ENCODE measurements at regions not wholly inside any gene's neighbourhood (a gene's known extent, or its start where the extent isn't known, plus 50 kb on each side); places are given as distances from the start of the nearest gene placed in this dataset.

DNA sequence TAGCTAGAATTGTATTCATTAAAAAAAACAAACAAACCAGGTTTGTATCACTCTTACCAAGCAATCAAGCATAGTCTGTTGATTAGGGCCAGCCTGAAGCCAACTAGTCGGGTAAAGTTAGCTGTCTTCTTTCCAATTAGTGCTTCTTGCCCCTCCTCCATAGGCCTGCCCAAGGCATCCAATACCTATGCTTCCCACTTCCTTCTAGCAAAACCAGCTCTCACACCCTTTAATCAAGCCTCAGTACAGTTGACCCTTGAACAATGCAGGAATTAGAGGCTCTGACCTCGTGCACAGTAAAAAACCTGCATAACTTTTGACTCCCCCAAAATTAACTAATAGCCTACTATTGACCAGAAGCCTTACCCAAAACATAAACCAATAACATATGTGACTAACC, 119.1 kb upstream of the DTNBP1 start:
- in situ Hi-C loops (cut with HindIII; ENCODE audit: low sequenced_read_pairs), result no loop called here

DNA sequence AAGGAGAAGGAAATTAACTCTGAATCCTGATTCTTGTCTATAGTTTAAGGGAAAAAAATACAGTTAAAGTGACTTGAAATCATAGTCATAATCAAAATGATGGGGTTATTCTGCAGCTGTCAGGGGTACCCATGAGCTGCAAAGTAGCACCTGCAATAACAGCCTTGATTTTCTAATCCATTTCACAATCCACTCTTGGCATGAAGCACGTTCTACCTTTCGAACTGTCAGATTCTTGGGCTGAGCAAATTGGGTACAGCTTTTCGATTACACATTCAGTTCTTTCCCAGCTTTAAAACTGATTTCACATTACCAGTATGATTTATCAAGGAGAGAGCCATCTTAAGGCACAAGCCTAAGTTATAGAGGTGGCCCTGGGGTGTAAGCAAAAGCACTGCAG, 118.5 kb upstream of the DTNBP1 start:
- in situ Hi-C loops (cut with HindIII; ENCODE audit: low sequenced_read_pairs), result no loop called here

DNA sequence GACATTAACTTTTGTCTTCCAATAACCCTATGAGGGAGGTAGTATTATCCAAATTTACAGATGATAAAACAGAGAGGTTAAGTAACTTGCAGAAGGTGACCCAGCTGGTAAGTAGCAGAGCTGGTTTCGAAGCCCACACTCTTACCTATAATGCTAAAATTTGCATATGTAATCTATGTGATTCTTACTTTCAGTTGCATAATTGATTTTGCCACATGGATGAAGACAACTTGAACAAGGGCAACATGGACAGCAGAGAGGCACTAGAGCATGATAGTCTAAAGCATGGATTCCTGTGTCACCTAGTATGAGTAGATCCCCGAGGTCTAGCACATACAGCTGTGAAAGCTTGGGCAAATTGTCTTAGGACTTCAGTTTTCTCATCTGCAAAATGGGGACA, 117.6 kb upstream of the DTNBP1 start:
- in situ Hi-C loops (cut with HindIII; ENCODE audit: low sequenced_read_pairs), result no loop called here

DNA sequence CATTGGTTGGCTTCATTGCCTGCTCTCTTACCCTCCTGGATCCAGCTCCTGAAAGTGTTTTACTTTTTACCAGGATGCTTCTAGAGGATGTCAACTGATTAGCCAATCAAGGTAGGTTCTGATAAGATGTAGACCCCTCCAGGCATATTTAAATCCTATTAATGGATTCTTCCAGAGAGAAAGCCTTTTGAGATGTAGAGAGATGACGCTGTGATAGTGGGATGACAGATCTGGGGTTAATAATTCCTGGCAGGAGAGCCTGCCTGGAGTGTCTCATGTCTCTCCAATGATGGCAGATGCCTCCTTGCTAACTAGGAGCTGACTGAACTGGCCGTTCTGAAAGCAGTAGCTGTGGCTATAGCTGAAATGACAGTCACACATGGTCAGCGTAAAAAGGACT, 116.9 kb upstream of the DTNBP1 start:
- in situ Hi-C loops (cut with HindIII; ENCODE audit: low sequenced_read_pairs), result no loop called here

DNA sequence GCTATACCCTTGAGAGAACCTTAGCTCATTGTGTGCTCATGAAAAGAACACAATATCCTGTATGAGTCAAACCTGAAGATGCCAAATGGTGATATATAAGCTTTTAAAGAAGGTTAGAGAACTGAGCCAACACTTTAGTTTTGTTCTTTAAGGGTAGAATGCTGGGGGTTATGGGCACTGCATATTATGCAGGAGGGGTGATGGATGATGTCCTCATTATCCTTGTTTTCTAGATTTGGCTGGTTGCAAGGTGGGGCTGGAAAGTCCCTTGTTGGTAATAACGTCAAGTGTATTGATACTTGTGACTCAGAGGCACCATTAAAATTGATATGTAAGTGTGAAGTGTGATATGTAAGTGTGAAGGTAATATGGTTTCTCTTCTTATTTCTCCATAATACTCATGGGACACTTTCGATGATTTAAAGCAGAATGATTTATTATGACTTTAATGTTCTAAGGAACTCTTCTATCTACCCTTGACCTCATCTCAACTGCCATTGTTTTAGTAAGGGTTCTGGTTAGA, 113.7 kb upstream of the DTNBP1 start:
- in situ Hi-C loops (cut with HindIII; ENCODE audit: low sequenced_read_pairs), result no loop called here

DNA sequence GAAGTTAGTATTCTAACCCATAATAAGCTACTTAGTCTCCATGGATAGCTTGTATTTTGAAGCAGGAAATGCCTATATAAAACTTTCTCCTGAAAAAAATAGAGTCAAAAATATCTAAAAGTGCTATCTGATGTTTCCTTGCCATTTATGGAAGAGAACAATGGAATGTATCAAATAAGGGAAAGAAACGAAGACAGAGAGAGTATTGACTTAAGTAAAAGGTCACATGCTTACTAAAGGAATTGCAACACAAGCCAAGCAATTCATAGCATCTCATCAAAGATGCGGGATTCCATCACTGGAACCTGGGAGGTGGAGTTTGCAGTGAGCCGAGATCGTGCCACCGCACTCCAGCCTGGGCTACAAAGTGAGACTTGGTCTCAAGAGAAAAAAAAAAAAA, 112.9 kb upstream of the DTNBP1 start:
- in situ Hi-C loops (cut with HindIII; ENCODE audit: low sequenced_read_pairs), result no loop called here

DNA sequence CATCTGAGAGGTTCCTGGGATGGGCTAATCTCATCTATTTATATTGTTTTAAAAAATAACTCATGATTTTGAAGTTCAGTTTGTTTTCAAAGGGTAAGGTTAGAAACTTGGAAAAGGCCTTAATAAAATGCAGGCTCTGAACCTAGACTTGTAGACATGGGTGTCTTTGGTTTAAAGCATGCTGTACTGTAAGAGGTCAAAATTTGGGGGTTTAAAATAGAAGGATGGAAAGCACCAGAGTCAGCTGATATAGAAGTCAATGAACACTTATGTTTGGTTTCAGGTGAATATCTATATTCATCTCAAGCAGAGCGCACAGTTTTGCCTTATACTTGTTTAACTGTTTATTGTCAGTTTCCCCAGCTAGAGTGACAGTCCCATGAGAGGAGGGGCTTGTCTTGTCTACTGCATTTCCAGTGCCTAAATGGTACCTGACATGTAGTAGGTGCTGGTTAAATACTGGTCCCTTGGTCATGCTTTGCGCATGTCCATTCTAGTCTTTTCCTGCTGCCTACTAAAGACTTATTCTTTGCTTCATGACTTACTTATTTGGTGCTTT, 112.3 kb upstream of the DTNBP1 start:
- in situ Hi-C loops (cut with HindIII; ENCODE audit: low sequenced_read_pairs), result no loop called here

DNA sequence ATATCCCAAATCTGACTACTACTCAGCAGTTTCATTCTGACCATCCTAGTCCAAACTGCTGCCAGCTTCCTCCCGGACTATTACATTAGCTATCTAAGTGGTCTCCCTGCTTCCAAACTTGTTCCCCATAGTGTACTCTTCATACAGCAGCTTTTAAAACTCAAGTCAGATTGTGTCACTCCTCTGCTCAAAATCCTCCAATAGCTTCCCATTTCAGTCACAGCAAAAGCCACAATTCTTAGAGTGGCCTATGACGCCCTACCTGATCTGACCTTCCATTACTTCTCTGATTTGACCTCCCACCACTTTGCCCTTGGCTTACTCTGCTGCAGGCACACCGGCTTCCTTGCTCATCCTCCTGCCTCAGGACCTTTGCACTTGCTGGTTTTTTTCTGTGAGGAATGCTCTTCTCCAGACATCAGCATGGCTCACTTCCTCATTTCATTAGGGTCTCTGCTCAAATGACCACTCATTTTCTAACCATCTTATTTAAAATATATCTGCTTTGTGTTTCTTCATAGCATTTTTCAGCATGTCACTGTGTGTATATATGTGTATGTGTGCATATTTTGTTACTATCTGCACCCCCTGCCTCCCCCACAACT, 111.1 kb upstream of the DTNBP1 start:
- in situ Hi-C loops (cut with HindIII; ENCODE audit: low sequenced_read_pairs), result no loop called here

DNA sequence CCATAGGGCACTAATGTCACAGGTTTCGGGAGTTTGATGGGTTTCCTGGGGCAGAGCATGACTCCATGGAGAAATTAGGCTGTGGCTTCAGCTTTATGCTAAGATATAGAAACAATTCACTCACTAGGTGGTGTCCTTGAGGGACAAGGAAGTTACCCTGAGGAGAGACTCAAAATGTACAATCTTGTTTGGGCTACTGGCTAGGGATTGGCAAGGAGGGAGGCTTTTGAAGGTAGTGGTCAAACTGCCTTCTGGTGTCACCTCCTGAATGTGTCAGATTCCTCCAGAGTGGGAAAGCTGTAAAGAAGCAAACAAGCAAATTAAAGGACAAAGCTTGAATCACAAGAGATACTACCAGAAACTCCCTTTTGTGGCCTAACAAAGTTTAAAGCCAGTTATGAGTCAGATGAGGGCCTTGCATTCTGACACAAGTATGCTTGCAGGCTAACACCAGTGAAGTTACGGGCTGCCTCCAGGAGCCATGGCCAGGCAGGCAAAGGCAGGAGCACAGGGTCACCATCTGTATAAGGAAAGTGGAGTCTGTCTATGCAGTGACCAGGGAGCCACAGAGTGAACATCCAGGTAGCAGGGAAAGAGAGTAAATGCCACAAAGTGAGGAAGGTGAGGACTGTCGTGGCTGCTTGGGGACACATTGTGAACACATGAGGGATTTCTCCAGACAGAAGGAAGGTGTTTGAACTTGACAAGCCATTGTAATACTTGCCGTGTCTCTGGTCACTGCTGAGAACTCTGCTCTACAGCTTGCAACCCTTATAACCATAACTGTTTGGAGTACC, 107.7 kb upstream of the DTNBP1 start:
- in situ Hi-C loops (cut with HindIII; ENCODE audit: low sequenced_read_pairs), result no loop called here

DNA sequence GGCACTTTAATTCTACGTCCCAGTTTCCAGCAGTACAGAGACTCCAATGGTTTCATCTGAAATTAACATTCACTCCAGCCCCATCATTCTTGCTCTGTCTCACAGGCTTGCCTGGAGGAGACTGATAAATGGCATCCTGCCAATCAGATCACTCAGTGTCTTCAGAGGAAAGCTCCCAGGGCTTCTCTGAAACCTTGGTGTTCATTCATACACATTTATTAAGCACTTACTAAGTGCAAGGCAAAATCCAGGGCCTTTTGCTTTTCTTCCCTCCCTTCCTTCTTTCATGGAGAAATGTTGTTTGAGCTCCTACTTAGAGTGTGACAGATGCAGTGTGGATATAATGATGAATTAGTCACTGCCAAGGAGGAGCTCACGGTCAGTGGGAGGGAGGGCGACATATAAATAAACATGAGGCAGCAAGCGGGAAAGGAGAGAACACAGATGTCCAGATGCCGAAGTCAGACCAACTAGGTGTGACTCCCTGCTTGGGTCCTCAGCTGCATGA, 106.7 kb upstream of the DTNBP1 start:
- in situ Hi-C loops (cut with HindIII; ENCODE audit: low sequenced_read_pairs), result no loop called here

DNA sequence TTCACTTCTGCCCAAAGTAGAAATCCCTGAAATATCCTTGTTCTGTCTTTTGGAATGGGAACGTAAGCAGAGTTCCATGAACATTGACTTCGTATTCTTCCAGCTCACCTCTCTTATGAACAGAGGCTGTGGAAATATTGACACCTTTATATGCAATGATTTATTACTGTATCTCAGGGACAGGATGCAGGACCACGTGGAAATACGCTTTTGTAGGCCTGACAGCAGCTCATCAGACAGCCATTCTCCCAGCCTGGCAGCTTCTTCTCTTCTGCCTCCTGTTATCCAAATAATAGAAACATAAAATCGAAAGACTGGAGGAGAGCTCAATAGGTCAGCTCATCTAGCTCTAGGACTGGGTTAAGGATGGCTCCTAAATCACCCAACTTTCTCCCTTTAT, 106.2 kb upstream of the DTNBP1 start:
- in situ Hi-C loops (cut with HindIII; ENCODE audit: low sequenced_read_pairs), result no loop called here

DNA sequence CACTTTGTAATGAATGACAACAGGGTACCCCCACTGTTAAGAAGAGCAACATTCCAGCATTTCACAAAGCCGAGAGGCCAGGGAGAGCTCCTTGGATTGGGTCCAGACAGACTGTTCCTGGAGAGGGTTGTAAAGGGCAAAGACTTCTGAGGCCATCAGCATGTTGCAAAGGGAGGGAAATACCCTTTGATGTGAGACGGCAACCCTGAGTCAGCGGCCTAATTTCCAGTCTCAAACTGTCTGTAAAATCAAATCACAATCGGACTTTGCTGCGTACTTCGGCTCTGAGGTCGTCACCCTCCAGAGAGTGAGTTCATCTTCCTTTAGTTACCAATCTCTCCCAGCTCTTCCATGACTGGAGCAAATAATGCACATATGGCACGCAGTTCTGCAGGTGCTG, 101.0 kb upstream of the DTNBP1 start:
- in situ Hi-C loops (cut with HindIII; ENCODE audit: low sequenced_read_pairs), result no loop called here

DNA sequence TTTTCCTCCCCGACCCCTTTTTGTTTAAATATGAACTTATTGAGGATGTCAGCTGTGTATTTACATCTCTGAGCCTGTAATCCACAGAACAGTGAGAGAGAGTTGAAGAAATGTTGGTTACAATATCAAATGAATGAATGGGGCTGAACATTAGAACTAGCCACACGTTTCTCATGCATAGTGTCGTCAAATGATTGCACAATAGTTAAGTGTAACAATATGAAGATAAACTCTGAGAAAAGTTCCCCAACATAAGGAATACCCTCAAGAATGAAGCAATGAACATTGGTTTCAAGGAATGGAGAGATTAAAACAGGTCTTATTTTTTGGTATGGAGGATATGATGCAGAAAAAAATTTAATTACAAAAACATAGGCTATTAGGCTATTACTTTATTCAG, 100.5 kb upstream of the DTNBP1 start:
- in situ Hi-C loops (cut with HindIII; ENCODE audit: low sequenced_read_pairs), result no loop called here

DNA sequence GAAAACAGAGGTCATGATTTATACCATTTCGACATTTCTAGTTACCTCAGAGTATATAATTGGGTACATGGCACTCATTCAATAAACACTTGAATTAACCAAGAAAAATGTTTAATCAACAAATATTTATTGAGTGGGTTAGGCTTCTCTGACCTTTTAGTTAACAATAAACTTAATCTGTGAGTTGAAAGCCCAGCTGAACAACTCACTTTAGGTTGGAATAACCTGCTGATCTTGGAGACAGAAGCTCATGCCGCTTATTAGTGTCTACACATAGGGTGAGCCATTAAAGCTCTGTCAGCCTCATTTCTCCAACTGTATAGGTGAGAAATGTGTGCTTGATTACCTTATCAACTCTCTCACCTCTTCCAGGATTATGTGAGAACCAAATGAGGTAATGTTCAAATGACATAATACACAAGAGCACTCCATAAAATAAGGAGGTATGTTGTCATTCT, 98.2 kb upstream of the DTNBP1 start:
- in situ Hi-C loops (cut with HindIII; ENCODE audit: low sequenced_read_pairs), result no loop called here

DNA sequence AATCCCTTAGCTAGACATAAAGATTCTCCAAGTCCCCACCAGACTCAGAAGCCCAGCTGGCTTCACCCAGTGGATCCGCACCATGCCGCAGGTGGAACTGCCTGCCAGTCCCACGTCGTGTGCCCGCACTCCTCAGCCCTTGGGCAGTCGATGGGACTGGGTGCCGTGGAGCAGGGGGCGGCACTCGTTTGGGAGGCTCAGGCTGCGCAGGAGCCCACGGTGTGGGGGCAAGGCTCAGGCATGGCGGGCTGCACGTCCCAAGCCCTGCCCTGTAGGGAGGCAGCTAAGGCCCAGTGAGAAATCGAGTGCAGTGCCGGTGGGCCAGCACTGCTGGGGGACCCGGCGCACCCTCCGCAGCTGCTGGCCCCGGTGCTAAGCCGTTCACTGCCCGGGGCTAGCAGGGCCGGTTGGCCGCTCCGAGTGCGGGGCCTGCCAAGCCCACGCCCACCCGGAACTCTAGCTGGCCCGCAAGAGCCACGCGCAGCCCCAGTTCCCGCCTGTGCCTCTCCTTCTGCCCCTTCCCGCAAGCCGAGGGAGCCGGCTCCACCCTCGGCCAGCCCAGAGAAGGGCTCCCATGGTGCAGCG, 95.9 kb upstream of the DTNBP1 start:
- in situ Hi-C loops (cut with HindIII; ENCODE audit: low sequenced_read_pairs), result no loop called here

DNA sequence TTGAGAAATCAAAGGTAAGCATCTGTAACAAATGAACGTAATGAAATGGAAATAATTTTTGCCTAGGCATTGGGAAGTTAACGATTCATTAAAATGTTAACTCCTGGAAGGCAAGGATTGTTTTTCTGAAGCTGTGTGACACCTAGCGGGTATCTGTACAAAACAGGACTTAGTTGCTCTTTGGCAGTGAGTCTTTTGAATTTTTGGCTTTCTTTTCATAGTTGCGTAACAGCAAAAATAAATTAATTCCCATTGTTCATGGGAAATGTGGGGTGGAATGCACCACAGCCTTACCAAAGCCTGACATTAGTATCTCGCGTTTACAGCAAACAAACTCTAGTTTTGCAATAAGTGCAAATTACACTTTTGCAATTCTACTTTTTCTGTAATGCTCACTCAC, 92.7 kb upstream of the DTNBP1 start:
- in situ Hi-C loops (cut with HindIII; ENCODE audit: low sequenced_read_pairs), result no loop called here

DNA sequence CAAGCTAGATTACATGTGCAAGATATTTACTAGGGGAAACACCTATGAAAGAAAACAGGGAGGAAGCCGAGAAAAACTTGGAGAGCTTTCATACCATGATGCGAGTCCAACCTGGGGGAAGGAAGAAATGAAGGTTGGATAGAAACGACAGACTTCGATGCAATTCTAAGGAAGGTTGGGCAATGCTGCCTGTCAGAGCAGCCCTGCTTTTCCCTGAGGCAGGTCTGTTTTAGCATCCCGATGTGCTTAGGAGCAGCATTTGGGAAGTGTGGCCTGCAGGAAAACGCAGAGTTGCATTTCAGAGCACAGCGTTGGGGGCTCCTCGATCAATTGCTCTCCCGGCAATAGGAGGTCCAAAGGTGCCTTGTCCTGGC, 91.9 kb upstream of the DTNBP1 start:
- in situ Hi-C loops (cut with HindIII; ENCODE audit: low sequenced_read_pairs), result no loop called here

DNA sequence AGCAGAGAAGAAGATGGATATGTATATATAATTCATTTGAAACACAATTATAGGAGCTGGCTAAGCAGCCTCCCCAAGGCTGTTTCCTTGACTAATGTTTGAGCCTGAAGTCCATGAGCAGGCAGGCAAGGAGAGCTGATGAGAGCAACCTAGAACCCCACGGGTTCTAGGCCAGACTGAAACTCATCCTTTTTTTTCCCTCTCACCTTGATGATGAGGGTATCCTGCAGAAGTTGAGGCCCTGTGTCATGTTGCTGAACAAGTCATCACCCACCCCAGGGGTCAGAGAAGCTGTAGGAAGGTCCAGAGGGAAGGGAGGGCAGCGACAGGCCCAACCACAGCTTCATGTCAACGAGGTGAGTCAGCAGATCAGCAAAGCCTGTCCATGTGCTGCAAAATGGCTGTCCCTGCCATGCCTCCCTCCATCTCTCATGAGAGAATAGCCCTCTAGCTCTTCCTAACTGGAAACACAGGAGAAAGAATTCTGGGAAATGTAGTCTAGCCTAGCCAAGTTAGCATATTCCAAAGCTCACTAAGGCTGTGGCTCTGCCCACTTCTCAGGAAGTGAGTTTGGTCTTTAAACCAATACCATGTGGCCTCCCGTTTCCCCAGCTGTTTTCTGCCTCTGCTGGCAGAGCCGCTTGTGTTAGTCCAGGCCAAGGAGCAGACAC, 91.3 kb upstream of the DTNBP1 start:
- in situ Hi-C loops (cut with HindIII; ENCODE audit: low sequenced_read_pairs), result no loop called here

DNA sequence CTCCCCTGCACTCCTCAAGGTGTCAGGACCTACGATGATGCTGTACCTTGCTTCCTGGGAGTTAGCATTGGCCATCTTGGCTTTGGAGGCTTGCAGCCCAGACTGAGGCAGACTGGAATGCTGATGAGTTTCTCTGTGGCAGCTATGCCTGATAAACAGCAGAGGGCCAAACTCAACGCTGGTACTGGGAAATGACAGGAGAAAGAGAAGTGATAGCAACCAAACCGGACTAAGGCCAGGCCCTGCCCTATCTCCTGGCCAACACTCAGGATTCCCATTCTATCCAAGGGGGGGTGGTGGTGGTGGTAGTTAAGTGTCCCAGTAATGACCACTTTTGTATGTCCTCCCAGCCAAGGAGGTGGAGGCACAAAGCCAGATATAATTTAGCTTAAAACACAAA, 90.0 kb upstream of the DTNBP1 start:
- in situ Hi-C loops (cut with HindIII; ENCODE audit: low sequenced_read_pairs), result no loop called here

DNA sequence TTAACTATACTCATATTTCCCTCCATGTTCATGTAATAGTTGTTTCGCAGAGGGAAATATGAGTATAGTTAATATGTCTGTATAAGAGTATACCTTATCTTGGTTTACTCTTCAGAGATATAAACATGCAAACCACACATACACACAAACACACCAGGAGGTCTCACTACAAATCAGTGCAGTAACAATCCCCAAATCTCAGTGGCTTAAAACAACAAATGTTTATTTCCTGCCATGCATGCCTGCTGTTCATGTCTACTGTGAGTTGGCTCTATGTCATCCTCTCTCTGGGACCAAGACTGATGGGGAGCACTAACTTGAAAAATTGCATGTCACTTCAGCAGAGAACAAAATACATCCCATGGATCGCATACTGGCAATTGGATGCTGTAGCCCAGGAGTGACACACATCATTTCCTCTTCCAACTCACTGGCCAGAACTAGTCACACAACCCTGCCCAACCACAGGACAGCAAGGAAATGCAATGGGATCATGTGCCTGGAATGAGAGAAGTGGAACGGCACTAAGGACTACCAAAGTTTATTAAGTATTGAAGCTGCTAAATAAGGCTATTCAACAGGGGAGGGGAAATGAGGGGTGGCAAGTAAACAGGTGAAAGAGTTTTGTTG, 89.0 kb upstream of the DTNBP1 start:
- in situ Hi-C loops (cut with HindIII; ENCODE audit: low sequenced_read_pairs), result no loop called here

DNA sequence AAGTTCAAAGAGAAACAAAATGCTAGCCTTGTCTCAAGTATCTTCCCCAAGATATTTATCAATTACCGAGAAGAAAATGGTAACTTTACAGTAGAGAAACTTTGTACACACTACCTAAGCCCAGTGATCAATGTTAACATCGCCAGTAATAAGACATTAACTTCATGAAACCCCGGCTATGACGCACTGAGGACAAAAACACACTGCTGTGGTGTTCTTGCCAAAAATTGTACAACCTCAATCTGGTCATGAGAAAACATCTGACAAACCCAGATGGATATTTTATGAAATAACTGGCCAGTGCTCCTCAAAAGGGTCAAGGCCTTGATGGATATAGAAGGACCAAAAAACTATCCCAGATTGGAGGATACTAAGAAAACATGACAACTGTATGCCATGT, 85.5 kb upstream of the DTNBP1 start:
- in situ Hi-C loops (cut with HindIII; ENCODE audit: low sequenced_read_pairs), result no loop called here
